Prostate gland (tissue), 2 donors: ENCODE measurements at regions not wholly inside any gene's neighbourhood (a gene's known extent, or its start where the extent isn't known, plus 50 kb on each side); places are given as distances from the start of the nearest gene placed in this dataset.
A peak's percentile ranks its signal among the peaks of the same experiment; 100 is the strongest.

Experiments used
- DNase-seq: peaks from one replicate; pipeline ENCODE4 v3.0.0-alpha.2; 2019; ENCODE audit warnings: low spot score
- H3K27ac ChIP-seq, 2 donors: fragments of 200-600 bp; sonication (generic); 2 replicates each; pipeline ENCODE4 v1.5.1; 2017 to 2019
- H3K27me3 ChIP-seq: fragments of 200-600 bp; sonication (generic); replicated peaks from 2 replicates; pipeline ENCODE4 v1.5.1; 2019; ENCODE audit not compliant: insufficient read depth
- H3K36me3 ChIP-seq, 2 donors: fragments of 200-600 bp; sonication (generic); 1 replicate in 1 of 2; 2 replicates in 1 of 2; pipeline versions ENCODE4 v1.5.1 to v1.8.1; 2017 to 2019
- H3K4me1 ChIP-seq: fragments of 200-600 bp; sonication (generic); replicated peaks from 2 replicates; pipeline ENCODE4 v1.5.1; 2019
- H3K4me3 ChIP-seq, 2 donors: fragments of 200-600 bp; sonication (generic); 2 replicates each; pipeline ENCODE4 v1.5.1; 2017 to 2019
- H3K9me3 ChIP-seq: fragments of 200-600 bp; sonication (generic); 2 replicates; pipeline ENCODE4 v1.5.1; 2017
- CTCF ChIP-seq, 4 experiments: fragments of 200-600 bp in 2 of 4; fragments of 450-650 bp in 2 of 4; sonication (generic) in 2 of 4; IDR thresholded peaks; 1 replicate in 3 of 4; 2 replicates in 1 of 4; pipeline ENCODE4 v1.5.1; 2016 to 2019; ENCODE audit warnings: antibody characterized with exemption in 4 of 4, mild to moderate bottlenecking in 2 of 4, moderate library complexity in 2 of 4
- POLR2A ChIP-seq: fragments of 450-650 bp; IDR thresholded peaks from one replicate; pipeline ENCODE4 v1.6.1; 2016; ENCODE audit warnings: antibody characterized with exemption, mild to moderate bottlenecking
- POLR2AphosphoS5 ChIP-seq: sonication (generic); formaldehyde crosslinking; IDR thresholded peaks from one replicate; pipeline ENCODE4 v1.6.1; 2017; ENCODE audit warnings: antibody characterized with exemption
- WGBS: methylation state at CpG from one replicate; pipeline ENCODE4 v1.1.5; 2018; 5-methylcytosine and 5-hydroxymethylcytosine counted together
- intact Hi-C: fragments of 100-400 bp; cut with DNase I; formaldehyde crosslinking; loops from one replicate; pipeline ENCODE4 v1.14.2; 2022

DNA sequence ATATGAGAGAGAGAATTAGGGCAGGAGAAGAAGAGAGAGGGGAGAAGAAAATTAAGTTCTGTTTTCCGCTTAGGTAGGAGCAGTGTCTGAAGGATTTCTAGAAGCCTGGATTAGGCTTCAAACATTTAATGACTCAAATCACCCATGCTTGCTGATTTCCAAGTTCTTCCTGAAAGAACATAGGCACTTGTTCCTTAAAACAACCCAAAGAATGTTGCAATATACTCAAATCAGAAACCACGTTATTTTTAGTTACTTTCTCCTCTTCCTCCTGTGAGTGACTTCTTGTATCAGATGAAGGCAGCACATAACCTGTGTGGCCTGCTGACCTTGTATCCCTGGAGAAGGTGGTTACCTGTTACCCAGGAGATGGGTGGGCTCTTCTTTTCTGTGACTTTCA, 351.5 kb upstream of the KLF4 start:
- 77% methylated on average over 2 of the region's 2 CpGs for WGBS
- H3K4me1 ChIP-seq = no peaks in the 10 kb centered on the region
- no peak for TF ChIP-seq POLR2AphosphoS5
- no peak for TF ChIP-seq CTCF (IDR thresholded peaks at IDR 0.05)
- no peak for TF ChIP-seq POLR2A
- no peak overlapping the region for H3K27ac ChIP-seq
- intact Hi-C loops = no loop called here
- H3K36me3 ChIP-seq = no peaks in the 10 kb centered on the region
- no peaks in the 10 kb centered on the region for H3K27me3 ChIP-seq
- H3K4me3 ChIP-seq = no peak overlapping the region
- DNase-seq = no peak
- no peaks in the 10 kb centered on the region for H3K9me3 ChIP-seq

DNA sequence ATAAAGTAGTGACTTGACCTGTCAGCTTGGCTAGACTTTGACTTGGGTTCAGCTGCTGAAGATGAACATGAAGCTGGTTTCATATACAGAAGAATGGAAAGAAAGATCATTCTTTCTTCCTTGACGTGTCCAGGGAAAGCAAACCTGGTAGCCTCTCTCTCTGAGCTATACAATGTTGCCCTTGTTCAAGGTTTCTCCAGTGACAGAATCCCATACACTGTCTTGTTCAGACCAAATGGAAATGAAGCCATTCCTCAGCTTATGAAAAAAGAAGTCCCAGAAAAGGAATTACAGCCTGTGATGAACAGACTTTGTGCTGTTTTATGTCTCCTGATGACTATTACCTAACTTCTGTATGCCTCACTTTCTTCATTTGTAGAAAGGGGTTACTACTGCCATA, 349.8 kb upstream of the KLF4 start:
- Histone ChIP-seq H3K36me3 (no peaks in the 10 kb centered on the region), H3K27ac (no peak overlapping the region), H3K4me1 (no peaks in the 10 kb centered on the region), H3K9me3 (no peaks in the 10 kb centered on the region), H3K4me3 (no peak overlapping the region), H3K27me3 (no peaks in the 10 kb centered on the region)
- WGBS = 92% methylated on average over 1 of the region's 1 CpG
- DNase-seq = no peak
- TF ChIP-seq POLR2A = no peak
- TF ChIP-seq CTCF (IDR thresholded peaks at IDR 0.05) = no peak
- no peak for TF ChIP-seq POLR2AphosphoS5
- intact Hi-C loops = no loop called here

- TF ChIP-seq CTCF (IDR thresholded peaks at IDR 0.05) (no peak), POLR2A (no peak), POLR2AphosphoS5 (no peak)
- intact Hi-C loops = no loop called here
- no peak for DNase-seq
- Histone ChIP-seq H3K4me3 (no peak overlapping the region), H3K9me3 (no peaks in the 10 kb centered on the region), H3K4me1 (no peaks in the 10 kb centered on the region), H3K27ac (no peak overlapping the region), H3K27me3 (no peaks in the 10 kb centered on the region), H3K36me3 (no peaks in the 10 kb centered on the region)
- WGBS = 100% methylated on average over 1 of the region's 1 CpG
Observed at GRCh38 chr9:107838766-107839165, 349.2 kb upstream of the KLF4 start.

DNA sequence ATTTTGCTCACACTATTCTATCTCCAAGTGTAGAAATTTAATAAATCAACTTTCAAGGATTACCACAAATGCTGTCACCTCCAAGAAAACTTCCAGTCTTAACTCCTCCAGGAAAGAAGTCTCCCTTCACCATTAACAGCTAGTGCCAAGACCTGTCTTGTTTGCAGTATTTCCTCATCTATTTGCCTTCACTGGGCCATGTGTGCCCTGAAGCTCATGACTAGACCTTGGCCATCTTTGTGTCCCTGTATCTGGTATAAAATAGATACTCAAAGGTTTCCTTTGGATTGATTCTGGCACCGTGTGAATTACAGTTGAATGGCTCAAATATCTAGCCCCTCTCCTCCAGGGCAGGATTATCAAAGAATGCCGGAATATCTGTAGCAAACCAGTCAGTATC, 346.7 kb upstream of the KLF4 start:
- TF ChIP-seq POLR2AphosphoS5 = peak; percentile 22
- no peak for TF ChIP-seq CTCF (IDR thresholded peaks at IDR 0.05)
- no peak for DNase-seq
- H3K4me1 ChIP-seq = no peaks in the 10 kb centered on the region
- H3K9me3 ChIP-seq = no peaks in the 10 kb centered on the region
- intact Hi-C loops = no loop called here
- no peaks in the 10 kb centered on the region for H3K36me3 ChIP-seq
- H3K27me3 ChIP-seq = no peaks in the 10 kb centered on the region
- 96% methylated on average over 2 of the region's 2 CpGs for WGBS
- H3K27ac ChIP-seq = no peak overlapping the region
- H3K4me3 ChIP-seq = no peak overlapping the region

DNA sequence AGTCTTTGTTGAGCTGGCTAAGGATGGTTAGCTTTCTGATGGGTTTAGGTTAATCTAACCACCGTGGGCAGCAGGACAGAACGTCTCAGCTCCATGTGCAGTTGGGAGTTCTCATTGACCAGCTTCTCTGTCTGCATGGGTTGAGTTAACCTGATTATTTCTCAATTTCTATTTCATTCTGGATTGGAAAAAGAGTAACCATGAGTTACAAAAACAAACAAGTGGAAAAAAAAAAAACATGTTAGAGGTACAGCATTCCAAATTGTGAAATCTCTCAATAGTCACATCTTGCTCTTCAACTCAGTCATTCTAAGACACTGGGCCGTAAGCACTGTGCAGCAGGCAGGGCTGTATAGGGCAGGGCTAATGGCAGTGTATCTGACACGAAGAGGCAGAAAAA, 343.7 kb upstream of the KLF4 start:
- Histone ChIP-seq H3K9me3 (no peaks in the 10 kb centered on the region), H3K4me1 (no peaks in the 10 kb centered on the region), H3K27ac (no peak overlapping the region), H3K36me3 (no peaks in the 10 kb centered on the region), H3K27me3 (no peaks in the 10 kb centered on the region), H3K4me3 (no peak overlapping the region)
- TF ChIP-seq POLR2A = no peak
- TF ChIP-seq POLR2AphosphoS5 = no peak
- intact Hi-C loops = no loop called here
- WGBS = 83% methylated on average over 4 of the region's 4 CpGs
- DNase-seq = no peak

GRCh38 chr9:107832871-107833270, 343.3 kb upstream of the KLF4 start:
- intact Hi-C loops = no loop called here
- DNase-seq = no peak
- no peaks in the 10 kb centered on the region for H3K27me3 ChIP-seq
- no peak overlapping the region for H3K27ac ChIP-seq
- H3K4me3 ChIP-seq = no peak overlapping the region
- 45% methylated on average over 4 of the region's 4 CpGs for WGBS
- no peaks in the 10 kb centered on the region for H3K4me1 ChIP-seq
- H3K36me3 ChIP-seq = no peaks in the 10 kb centered on the region
- H3K9me3 ChIP-seq = no peaks in the 10 kb centered on the region
- TF ChIP-seq POLR2A (no peak), CTCF (IDR thresholded peaks at IDR 0.05) (no peak), POLR2AphosphoS5 (no peak)
